ENCODE measurements at regions not wholly inside any gene's neighbourhood (a gene's known extent, or its start where the extent isn't known, plus 50 kb on each side); places are given as distances from the start of the nearest gene placed in this dataset.

DNA sequence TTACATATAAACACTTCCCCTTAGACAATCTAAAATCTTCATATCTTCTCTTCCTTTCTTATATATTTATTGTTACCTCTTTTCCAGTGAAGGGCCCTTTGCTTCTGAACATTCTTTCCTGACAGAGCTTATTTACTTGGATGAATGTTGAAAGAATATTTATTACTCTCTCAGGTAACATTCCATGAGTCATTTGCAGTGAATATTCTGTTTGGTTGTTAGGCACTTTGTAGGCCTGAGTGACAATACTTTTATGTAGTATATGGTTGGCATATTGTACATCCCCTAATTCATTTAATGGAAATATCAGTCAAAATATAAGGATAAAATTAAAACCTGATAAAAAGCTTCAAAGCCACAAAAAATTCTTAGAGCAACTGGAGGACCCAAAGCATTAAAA lies 260.9 kb upstream of the KCNMB2 start:
- Mint-ChIP-seq H3K27ac (ENCODE audit: unreplicated experiment) (no peak overlapping the region), H3K4me3 (ENCODE audit: unreplicated experiment) (no peak overlapping the region), H3K9me3 (ENCODE audit: low read depth) (peaks cover 27% of the 10 kb centered on the region), H3K4me1 (ENCODE audit: low read depth) (peaks cover 15% of the 10 kb centered on the region), H3K27me3 (ENCODE audit: low read depth) (no peaks in the 10 kb centered on the region), H3K36me3 (ENCODE audit: low read depth) (peaks cover 7% of the 10 kb centered on the region)
- no peak for DNase-seq (ENCODE audit: low spot score)
- TF ChIP-seq, protein P1, sequence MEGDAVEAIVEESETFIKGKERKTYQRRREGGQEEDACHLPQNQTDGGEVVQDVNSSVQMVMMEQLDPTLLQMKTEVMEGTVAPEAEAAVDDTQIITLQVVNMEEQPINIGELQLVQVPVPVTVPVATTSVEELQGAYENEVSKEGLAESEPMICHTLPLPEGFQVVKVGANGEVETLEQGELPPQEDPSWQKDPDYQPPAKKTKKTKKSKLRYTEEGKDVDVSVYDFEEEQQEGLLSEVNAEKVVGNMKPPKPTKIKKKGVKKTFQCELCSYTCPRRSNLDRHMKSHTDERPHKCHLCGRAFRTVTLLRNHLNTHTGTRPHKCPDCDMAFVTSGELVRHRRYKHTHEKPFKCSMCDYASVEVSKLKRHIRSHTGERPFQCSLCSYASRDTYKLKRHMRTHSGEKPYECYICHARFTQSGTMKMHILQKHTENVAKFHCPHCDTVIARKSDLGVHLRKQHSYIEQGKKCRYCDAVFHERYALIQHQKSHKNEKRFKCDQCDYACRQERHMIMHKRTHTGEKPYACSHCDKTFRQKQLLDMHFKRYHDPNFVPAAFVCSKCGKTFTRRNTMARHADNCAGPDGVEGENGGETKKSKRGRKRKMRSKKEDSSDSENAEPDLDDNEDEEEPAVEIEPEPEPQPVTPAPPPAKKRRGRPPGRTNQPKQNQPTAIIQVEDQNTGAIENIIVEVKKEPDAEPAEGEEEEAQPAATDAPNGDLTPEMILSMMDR (IDR thresholded peaks at IDR 0.05): no peak

DNA sequence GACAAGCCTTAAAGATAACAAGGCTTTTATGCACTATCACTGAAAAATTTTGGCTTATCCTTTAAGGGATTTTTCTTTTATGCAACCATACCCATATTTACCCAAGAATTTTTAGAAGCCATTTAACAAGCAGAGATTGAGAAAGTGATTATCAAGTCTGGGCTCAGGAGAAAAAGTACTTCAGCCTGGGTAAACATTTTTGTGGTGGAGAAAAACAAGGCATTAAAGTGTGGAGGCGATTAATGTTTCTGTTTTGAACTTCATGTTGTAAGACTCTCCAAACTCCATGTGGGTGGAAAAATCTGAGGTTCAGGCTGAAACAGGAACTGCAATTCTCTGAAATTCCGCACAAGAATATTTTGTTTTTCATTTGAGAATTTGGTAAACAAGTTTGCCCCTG lies 260.4 kb upstream of the KCNMB2 start:
- TF ChIP-seq, protein P1 (IDR thresholded peaks at IDR 0.05): no peak
- peaks cover 7% of the 10 kb centered on the region for H3K36me3 Mint-ChIP-seq (ENCODE audit: low read depth)
- H3K9me3 Mint-ChIP-seq (ENCODE audit: low read depth): peaks cover 25% of the 10 kb centered on the region
- no peaks in the 10 kb centered on the region for H3K27me3 Mint-ChIP-seq (ENCODE audit: low read depth)
- no peak overlapping the region for H3K27ac Mint-ChIP-seq (ENCODE audit: unreplicated experiment)
- peaks cover 15% of the 10 kb centered on the region for H3K4me1 Mint-ChIP-seq (ENCODE audit: low read depth)
- H3K4me3 Mint-ChIP-seq (ENCODE audit: unreplicated experiment): no peak overlapping the region
- DNase-seq (ENCODE audit: low spot score): no peak

DNA sequence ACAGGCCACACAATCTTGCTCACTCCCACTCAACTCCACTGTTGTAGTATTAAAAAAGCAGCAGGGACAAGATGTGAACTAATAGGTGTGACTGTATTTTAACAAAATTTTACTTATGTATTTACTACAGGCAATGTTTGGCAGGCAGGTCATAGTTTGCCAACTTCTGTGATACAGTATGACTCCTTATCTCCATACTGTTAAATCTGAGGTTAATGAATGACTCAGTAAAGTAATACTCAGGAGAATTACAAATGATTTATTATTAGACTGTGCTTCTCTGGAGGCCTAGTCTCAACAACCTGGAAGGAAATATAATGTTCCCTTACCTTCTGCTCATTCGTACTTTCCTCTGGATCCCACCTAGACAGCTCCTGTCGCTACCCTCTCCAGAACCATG lies 258.6 kb upstream of the KCNMB2 start:
- Mint-ChIP-seq H3K4me3 (ENCODE audit: unreplicated experiment) (no peak overlapping the region), H3K27ac (ENCODE audit: unreplicated experiment) (no peak overlapping the region), H3K4me1 (ENCODE audit: low read depth) (peaks cover 15% of the 10 kb centered on the region), H3K9me3 (ENCODE audit: low read depth) (peaks cover 26% of the 10 kb centered on the region), H3K36me3 (ENCODE audit: low read depth) (peaks cover 7% of the 10 kb centered on the region), H3K27me3 (ENCODE audit: low read depth) (no peaks in the 10 kb centered on the region)
- TF ChIP-seq, protein P1 (IDR thresholded peaks at IDR 0.05): no peak
- DNase-seq (ENCODE audit: low spot score): no peak

DNA sequence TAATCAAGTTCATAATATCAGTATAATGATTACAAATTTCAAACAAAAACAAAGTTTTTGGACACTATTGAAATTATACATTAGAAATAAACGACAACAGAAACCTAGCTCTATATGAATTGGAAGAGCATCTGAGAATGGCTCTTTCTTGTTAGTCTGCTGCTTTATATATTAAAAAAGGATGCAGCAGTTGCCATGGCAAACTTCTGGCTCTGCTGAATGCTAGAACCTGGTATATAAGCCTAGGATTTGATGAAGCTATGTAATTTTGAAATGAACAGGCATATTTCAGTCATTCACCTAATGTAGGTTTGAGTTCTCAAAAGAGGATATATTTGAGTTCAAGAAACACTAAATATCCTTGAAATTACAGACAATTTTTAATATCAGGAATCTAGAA lies 252.7 kb upstream of the KCNMB2 start:
- peaks cover 40% of the 10 kb centered on the region for H3K9me3 Mint-ChIP-seq (ENCODE audit: low read depth)
- no peaks in the 10 kb centered on the region for H3K27me3 Mint-ChIP-seq (ENCODE audit: low read depth)

DNA sequence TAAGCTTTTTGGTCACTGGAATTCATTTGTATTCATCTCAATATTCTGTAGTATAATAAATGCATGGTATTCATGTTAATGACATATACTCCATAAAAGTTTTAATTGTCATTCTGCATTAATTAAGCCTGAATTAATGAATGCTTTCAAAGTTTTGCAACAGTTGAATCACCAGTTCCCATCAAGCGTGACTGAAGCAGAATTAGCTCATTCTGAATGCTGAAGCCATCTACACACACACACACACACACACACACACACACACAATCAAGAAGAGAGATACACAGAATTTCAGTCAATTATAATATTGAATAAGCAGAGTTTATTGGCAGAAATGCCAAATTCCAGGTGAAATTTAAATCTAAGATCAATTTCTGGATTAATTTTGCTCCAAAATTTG lies 252.1 kb upstream of the KCNMB2 start:
- no peaks in the 10 kb centered on the region for H3K27me3 Mint-ChIP-seq (ENCODE audit: low read depth)
- TF ChIP-seq, protein P1 (IDR thresholded peaks at IDR 0.05): no peak
- H3K4me3 Mint-ChIP-seq (ENCODE audit: unreplicated experiment): no peak overlapping the region
- peaks cover 9% of the 10 kb centered on the region for H3K36me3 Mint-ChIP-seq (ENCODE audit: low read depth)
- H3K27ac Mint-ChIP-seq (ENCODE audit: unreplicated experiment): no peak overlapping the region
- DNase-seq (ENCODE audit: low spot score): no peak
- peaks cover 37% of the 10 kb centered on the region for H3K9me3 Mint-ChIP-seq (ENCODE audit: low read depth)
- no peaks in the 10 kb centered on the region for H3K4me1 Mint-ChIP-seq (ENCODE audit: low read depth)

More for the DNA sequence above, 252.7 kb upstream of the KCNMB2 start:
- Mint-ChIP-seq H3K27ac (ENCODE audit: unreplicated experiment) (no peak overlapping the region), H3K4me3 (ENCODE audit: unreplicated experiment) (no peak overlapping the region), H3K4me1 (ENCODE audit: low read depth) (peaks cover 2% of the 10 kb centered on the region), H3K36me3 (ENCODE audit: low read depth) (peaks cover 9% of the 10 kb centered on the region)
- no peak for DNase-seq (ENCODE audit: low spot score)
- TF ChIP-seq, protein P1 (IDR thresholded peaks at IDR 0.05): no peak

Data from chondrocyte (in vitro differentiated cells).